HepG2 (cell line): ENCODE measurements at regions not wholly inside any gene's neighbourhood (a gene's known extent, or its start where the extent isn't known, plus 50 kb on each side); places are given as distances from the start of the nearest gene placed in this dataset.

ENCODE experiments used
- ATAD3A ChIP-seq: sonication (generic); formaldehyde crosslinking; IDR thresholded peaks from 2 replicates; pipeline ENCODE4 v1.4.0; 2020; ENCODE audit warnings: missing genetic modification reagents
- ATF4 ChIP-seq, 2 experiments: fragments of 450-650 bp in 1 of 2; sonication (generic) in 1 of 2; formaldehyde crosslinking; IDR thresholded peaks; 2 replicates each; pipeline versions ENCODE4 v1.5.0 to v1.8.0; 2020 to 2022; ENCODE audit warnings: mild to moderate bottlenecking in 1 of 2, missing genetic modification reagents in 1 of 2
- CBFB ChIP-seq: sonication (generic); formaldehyde crosslinking; IDR thresholded peaks from 2 replicates; pipeline ENCODE4 v1.4.0; 2020; ENCODE audit warnings: missing genetic modification reagents
- DBP ChIP-seq: sonication (generic); formaldehyde crosslinking; IDR thresholded peaks from 2 replicates; pipeline ENCODE4 v1.4.0; 2020; ENCODE audit warnings: missing genetic modification reagents; ENCODE audit errors: not compliant biosample characterization
- FOXK2 ChIP-seq: fragments of 450-650 bp; IDR thresholded peaks from 2 replicates; pipeline ENCODE4 v1.6.1; 2016
- NCOA2 ChIP-seq: sonication (generic); formaldehyde crosslinking; IDR thresholded peaks from 2 replicates; pipeline ENCODE4 v1.8.0; 2022; ENCODE audit warnings: inconsistent platforms
- RARA ChIP-seq: IDR thresholded peaks from 2 replicates; pipeline ENCODE4 v1.6.1; 2016; ENCODE audit warnings: missing genetic modification reagents, missing compliant biosample characterization
- SOX6 ChIP-seq, 2 experiments: fragments of 450-650 bp in 1 of 2; sonication (generic) in 1 of 2; formaldehyde crosslinking in 1 of 2; IDR thresholded peaks; 2 replicates each; pipeline versions ENCODE4 v1.4.0 to v1.6.1; 2017 to 2020; ENCODE audit warnings: antibody characterized with exemption in 1 of 2, mild to moderate bottlenecking in 1 of 2, missing genetic modification reagents in 1 of 2
- TBL1XR1 ChIP-seq: fragments of 150-350 bp; IDR thresholded peaks from 2 replicates; pipeline ENCODE4 v1.6.1; 2014; ENCODE audit warnings: borderline replicate concordance, low read length; ENCODE audit not compliant: partially characterized antibody
- TMF1 ChIP-seq: sonication (generic); formaldehyde crosslinking; IDR thresholded peaks from 2 replicates; pipeline ENCODE4 v1.8.1; 2022; ENCODE audit warnings: low read depth, missing genetic modification reagents
- ZNF407 ChIP-seq: sonication (generic); formaldehyde crosslinking; IDR thresholded peaks from one replicate; pipeline ENCODE4 v1.5.1; 2020; ENCODE audit warnings: mild to moderate bottlenecking, missing genetic modification reagents; ENCODE audit errors: not compliant biosample characterization
- TF ChIP-seq, protein P1 (sequence below), 2 experiments: IDR thresholded peaks; 2 replicates each; pipeline ENCODE4 v1.6.1; 2011 to 2012; ENCODE audit warnings: low read length in 2 of 2, borderline replicate concordance in 1 of 2, low read depth in 1 of 2, mild to moderate bottlenecking in 1 of 2, moderate library complexity in 1 of 2
- TF ChIP-seq, protein P2 (sequence below): sonication (generic); formaldehyde crosslinking; IDR thresholded peaks from 2 replicates; pipeline ENCODE4 v1.8.0; 2022; ENCODE audit warnings: missing genetic modification reagents, mild to moderate bottlenecking, moderate library complexity, borderline replicate concordance

DNA sequence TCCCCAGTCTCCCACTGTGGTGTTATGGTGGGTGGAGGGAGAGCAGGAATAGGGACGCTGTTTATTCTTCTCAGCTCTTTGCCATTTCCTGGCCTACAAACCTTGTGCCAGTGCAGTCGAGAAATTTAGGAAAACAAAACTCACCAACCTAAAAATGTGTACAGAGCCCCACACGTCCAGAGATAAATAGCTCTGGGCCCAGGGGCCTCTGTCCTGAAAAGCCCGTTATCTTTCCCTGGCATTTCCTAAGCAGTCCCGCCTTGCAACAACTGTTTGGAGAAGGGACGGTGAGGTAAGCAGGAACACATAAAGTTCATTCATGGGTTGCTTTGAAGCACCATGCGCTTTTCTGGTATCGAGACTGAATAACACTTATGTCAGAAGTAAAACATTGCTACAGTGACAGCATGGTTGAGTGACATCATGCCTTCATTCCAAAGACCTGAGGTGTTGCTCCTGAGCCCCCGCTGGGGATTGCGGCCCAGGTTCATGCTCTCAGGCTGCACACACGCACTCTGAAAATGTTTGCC, 80.1 kb upstream of the NXT1 start (continued):
- TF ChIP-seq ZNF407 (CRISPR knock-in tag) = no peak
- no peak for TF ChIP-seq SOX6 (IDR thresholded peaks at IDR 0.05)
- TF ChIP-seq SOX6 (CRISPR knock-in tag; IDR thresholded peaks at IDR 0.05) = peak; percentile 86
- TF ChIP-seq, protein P1, sequence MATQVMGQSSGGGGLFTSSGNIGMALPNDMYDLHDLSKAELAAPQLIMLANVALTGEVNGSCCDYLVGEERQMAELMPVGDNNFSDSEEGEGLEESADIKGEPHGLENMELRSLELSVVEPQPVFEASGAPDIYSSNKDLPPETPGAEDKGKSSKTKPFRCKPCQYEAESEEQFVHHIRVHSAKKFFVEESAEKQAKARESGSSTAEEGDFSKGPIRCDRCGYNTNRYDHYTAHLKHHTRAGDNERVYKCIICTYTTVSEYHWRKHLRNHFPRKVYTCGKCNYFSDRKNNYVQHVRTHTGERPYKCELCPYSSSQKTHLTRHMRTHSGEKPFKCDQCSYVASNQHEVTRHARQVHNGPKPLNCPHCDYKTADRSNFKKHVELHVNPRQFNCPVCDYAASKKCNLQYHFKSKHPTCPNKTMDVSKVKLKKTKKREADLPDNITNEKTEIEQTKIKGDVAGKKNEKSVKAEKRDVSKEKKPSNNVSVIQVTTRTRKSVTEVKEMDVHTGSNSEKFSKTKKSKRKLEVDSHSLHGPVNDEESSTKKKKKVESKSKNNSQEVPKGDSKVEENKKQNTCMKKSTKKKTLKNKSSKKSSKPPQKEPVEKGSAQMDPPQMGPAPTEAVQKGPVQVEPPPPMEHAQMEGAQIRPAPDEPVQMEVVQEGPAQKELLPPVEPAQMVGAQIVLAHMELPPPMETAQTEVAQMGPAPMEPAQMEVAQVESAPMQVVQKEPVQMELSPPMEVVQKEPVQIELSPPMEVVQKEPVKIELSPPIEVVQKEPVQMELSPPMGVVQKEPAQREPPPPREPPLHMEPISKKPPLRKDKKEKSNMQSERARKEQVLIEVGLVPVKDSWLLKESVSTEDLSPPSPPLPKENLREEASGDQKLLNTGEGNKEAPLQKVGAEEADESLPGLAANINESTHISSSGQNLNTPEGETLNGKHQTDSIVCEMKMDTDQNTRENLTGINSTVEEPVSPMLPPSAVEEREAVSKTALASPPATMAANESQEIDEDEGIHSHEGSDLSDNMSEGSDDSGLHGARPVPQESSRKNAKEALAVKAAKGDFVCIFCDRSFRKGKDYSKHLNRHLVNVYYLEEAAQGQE (IDR thresholded peaks at IDR 0.05; ENCODE audit: borderline replicate concordance in 1 of 2, low read depth in 1 of 2, low read length in 2 of 2) = no peak
- no peak for TF ChIP-seq TMF1
- 0 out of 2 replicates have a peak, but pooled peaks have one; percentile 30 for TF ChIP-seq CBFB (CRISPR knock-in tag)
- no peak for TF ChIP-seq FOXK2
- TF ChIP-seq NCOA2 (CRISPR knock-in tag) = peak; percentile 80
- TF ChIP-seq ATAD3A (CRISPR knock-in tag) = no peak
- TF ChIP-seq, protein P2, sequence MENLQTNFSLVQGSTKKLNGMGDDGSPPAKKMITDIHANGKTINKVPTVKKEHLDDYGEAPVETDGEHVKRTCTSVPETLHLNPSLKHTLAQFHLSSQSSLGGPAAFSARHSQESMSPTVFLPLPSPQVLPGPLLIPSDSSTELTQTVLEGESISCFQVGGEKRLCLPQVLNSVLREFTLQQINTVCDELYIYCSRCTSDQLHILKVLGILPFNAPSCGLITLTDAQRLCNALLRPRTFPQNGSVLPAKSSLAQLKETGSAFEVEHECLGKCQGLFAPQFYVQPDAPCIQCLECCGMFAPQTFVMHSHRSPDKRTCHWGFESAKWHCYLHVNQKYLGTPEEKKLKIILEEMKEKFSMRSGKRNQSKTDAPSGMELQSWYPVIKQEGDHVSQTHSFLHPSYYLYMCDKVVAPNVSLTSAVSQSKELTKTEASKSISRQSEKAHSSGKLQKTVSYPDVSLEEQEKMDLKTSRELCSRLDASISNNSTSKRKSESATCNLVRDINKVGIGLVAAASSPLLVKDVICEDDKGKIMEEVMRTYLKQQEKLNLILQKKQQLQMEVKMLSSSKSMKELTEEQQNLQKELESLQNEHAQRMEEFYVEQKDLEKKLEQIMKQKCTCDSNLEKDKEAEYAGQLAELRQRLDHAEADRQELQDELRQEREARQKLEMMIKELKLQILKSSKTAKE (CRISPR knock-in tag) = 0 out of 2 replicates have a peak, but pooled peaks have one; percentile 48
- TF ChIP-seq ATF4 (CRISPR knock-in tag; IDR thresholded peaks at IDR 0.05) = peak in 1 of 2 experiments; percentile 86; a peak in 2 of 4 replicates
- peak; percentile 84 for TF ChIP-seq RARA (CRISPR knock-in tag)
- no peak for TF ChIP-seq DBP
- TF ChIP-seq TBL1XR1 = no peak
